H1 (cell line): ENCODE measurements at regions not wholly inside any gene's neighbourhood (a gene's known extent, or its start where the extent isn't known, plus 50 kb on each side); places are given as distances from the start of the nearest gene placed in this dataset.

ENCODE experiments used
- CTCF ChIA-PET: fragments of 300-600 bp; sonication (Branson Sonifier 250); formaldehyde crosslinking; loops from one replicate; lab custom pipeline; 2021; ENCODE audit not compliant: partially characterized antibody; lab: Charles Lee
- POLR2A ChIA-PET: fragments of 300-600 bp; sonication (Branson Sonifier 250); formaldehyde crosslinking; loops from one replicate; lab custom pipeline; 2021; ENCODE audit warnings: inconsistent platforms; ENCODE audit not compliant: partially characterized antibody; lab: Charles Lee
- DNase-seq, 2 experiments: peaks; one replicate each; pipeline versions ENCODE4 v3.0.0 to v3.0.0-alpha.2; 2010 to 2022; ENCODE audit warnings: low spot score in 2 of 2, low read depth in 1 of 2, mixed read lengths in 1 of 2
- FAIRE-seq: peaks from 2 replicates; lab custom pipeline; 2011; peaks lifted over from hg19 to GRCh38; lab: Jason Lieb, UNC
- H2AFZ ChIP-seq: 2 replicates; pipeline ENCODE4 v1.8.1; 2012; ENCODE audit warnings: low read length, inconsistent platforms
- H2AK5ac ChIP-seq: 2 replicates; pipeline ENCODE4 v1.6.1; 2013; ENCODE audit warnings: low read depth, low read length
- H2BK120ac ChIP-seq: replicated peaks from 2 replicates; pipeline ENCODE3; 2013; ENCODE audit warnings: low read depth, low read length, inconsistent platforms
- H2BK12ac ChIP-seq: 2 replicates; pipeline ENCODE4 v1.6.1; 2013; ENCODE audit warnings: low read depth, low read length
- H2BK15ac ChIP-seq: 2 replicates; pipeline ENCODE4 v1.6.1; 2013; ENCODE audit warnings: low read length
- H2BK20ac ChIP-seq: 2 replicates; pipeline ENCODE4 v1.6.1; 2013; ENCODE audit warnings: low read length
- H2BK5ac ChIP-seq: 2 replicates; pipeline ENCODE4 v1.6.1; 2013; ENCODE audit warnings: low read depth, low read length
- H3K14ac ChIP-seq: 2 replicates; pipeline ENCODE4 v1.6.1; 2013; ENCODE audit warnings: inconsistent platforms; ENCODE audit not compliant: insufficient read length
- H3K18ac ChIP-seq: 2 replicates; pipeline ENCODE4 v1.6.1; 2013; ENCODE audit warnings: low read length; ENCODE audit errors: extremely low read depth
- H3K23ac ChIP-seq: 2 replicates; pipeline ENCODE4 v1.6.1; 2013; ENCODE audit warnings: inconsistent platforms; ENCODE audit not compliant: insufficient read length
- H3K23me2 ChIP-seq: 2 replicates; pipeline ENCODE4 v1.6.1; 2013; ENCODE audit warnings: low read depth, low read length
- H3K27ac ChIP-seq: 2 replicates; pipeline ENCODE4 v1.6.1; 2011; ENCODE audit warnings: low read depth, low read length, inconsistent platforms
- H3K27me3 ChIP-seq, 4 experiments: replicated peaks in 1 of 4; 1 replicate in 1 of 4; 2 replicates in 3 of 4; pipeline versions ENCODE4 v1.6.1 to v1.8.1; 2011 to 2013; ENCODE audit warnings: low read length in 3 of 4, mild to moderate bottlenecking in 3 of 4, inconsistent platforms in 2 of 4, mixed read lengths in 2 of 4, moderate library complexity in 1 of 4; ENCODE audit not compliant: control insufficient read depth in 3 of 4, insufficient read depth in 3 of 4; ENCODE audit errors: extremely low read depth in 1 of 4
- H3K36me3 ChIP-seq, 4 experiments: 2 replicates each; pipeline versions ENCODE4 v1.6.1 to v1.8.1; 2011 to 2013; ENCODE audit warnings: mild to moderate bottlenecking in 4 of 4, low read length in 3 of 4, moderate library complexity in 2 of 4, control low read depth in 1 of 4, inconsistent platforms in 1 of 4; ENCODE audit not compliant: insufficient read depth in 4 of 4, control insufficient read depth in 2 of 4
- H3K4ac ChIP-seq: replicated peaks from 2 replicates; pipeline ENCODE3; 2013; ENCODE audit warnings: low read length, low read depth, mixed read lengths, inconsistent platforms; ENCODE audit not compliant: insufficient read length
- H3K4me1 ChIP-seq, 4 experiments: replicated peaks in 1 of 4; 1 replicate in 1 of 4; 2 replicates in 3 of 4; pipeline versions ENCODE4 v1.6.1 to v1.8.1; 2011 to 2013; ENCODE audit warnings: low read length in 3 of 4, inconsistent platforms in 2 of 4, mixed read lengths in 1 of 4; ENCODE audit not compliant: insufficient read depth in 4 of 4, control insufficient read depth in 3 of 4
- H3K4me2 ChIP-seq, 2 experiments: 2 replicates each; pipeline versions ENCODE4 v1.6.1 to v1.8.1; 2011 to 2013; ENCODE audit warnings: low read depth in 2 of 2, low read length in 2 of 2, control low read depth in 1 of 2, inconsistent platforms in 1 of 2, mild to moderate bottlenecking in 1 of 2; ENCODE audit not compliant: insufficient read depth in 1 of 2
- H3K4me3 ChIP-seq, 4 experiments: fragments of 200-600, 300-600 bp in 1 of 4; sonication (generic), shearing (Covaris generic), sonication (Bioruptor Twin) in 1 of 4; 2 replicates each; pipeline versions ENCODE4 v1.5.1 to v1.8.1; 2011 to 2016; ENCODE audit warnings: low read length in 4 of 4, low read depth in 3 of 4, control low read depth in 2 of 4, inconsistent platforms in 2 of 4, mild to moderate bottlenecking in 2 of 4, mixed read lengths in 1 of 4, moderate library complexity in 1 of 4; ENCODE audit not compliant: insufficient read depth in 2 of 4; ENCODE audit errors: extremely low read depth in 1 of 4
- H3K56ac ChIP-seq: replicated peaks from 2 replicates; pipeline ENCODE3; 2013; ENCODE audit warnings: low read depth, mild to moderate bottlenecking, mixed read lengths, low read length, inconsistent platforms; ENCODE audit not compliant: insufficient read length
- H3K79me1 ChIP-seq: 2 replicates; pipeline ENCODE4 v1.6.1; 2013; ENCODE audit warnings: low read depth, low read length, control low read depth
- H3K79me2 ChIP-seq, 2 experiments: 2 replicates each; pipeline versions ENCODE4 v1.6.1 to v1.8.1; 2012 to 2013; ENCODE audit warnings: low read length in 2 of 2, mild to moderate bottlenecking in 2 of 2, inconsistent platforms in 1 of 2; ENCODE audit not compliant: insufficient read depth in 2 of 2, control insufficient read depth in 1 of 2
- H3K9ac ChIP-seq, 4 experiments: replicated peaks in 1 of 4; 1 replicate in 1 of 4; 2 replicates in 3 of 4; pipeline versions ENCODE4 v1.6.1 to v1.8.1; 2011 to 2013; ENCODE audit warnings: low read depth in 3 of 4, low read length in 3 of 4, control low read depth in 2 of 4, mild to moderate bottlenecking in 2 of 4, moderate library complexity in 2 of 4, inconsistent platforms in 1 of 4; ENCODE audit errors: extremely low read depth in 1 of 4
- H3K9me3 ChIP-seq, 2 experiments: 2 replicates each; pipeline versions ENCODE4 v1.6.1 to v1.8.1; 2012 to 2013; ENCODE audit warnings: mild to moderate bottlenecking in 2 of 2, moderate library complexity in 2 of 2, control low read depth in 1 of 2, inconsistent platforms in 1 of 2, low read depth in 1 of 2, low read length in 1 of 2, mixed read lengths in 1 of 2; ENCODE audit not compliant: insufficient read depth in 2 of 2
- H4K20me1 ChIP-seq, 2 experiments: replicated peaks in 1 of 2; 2 replicates each; pipeline versions ENCODE3 to v1.8.1; 2011 to 2013; ENCODE audit warnings: inconsistent platforms in 2 of 2, low read length in 2 of 2, mild to moderate bottlenecking in 1 of 2; ENCODE audit not compliant: insufficient read depth in 2 of 2, control insufficient read depth in 1 of 2
- H4K5ac ChIP-seq: 2 replicates; pipeline ENCODE4 v1.6.1; 2013; ENCODE audit warnings: low read length, low read depth, mixed read lengths, inconsistent platforms; ENCODE audit not compliant: insufficient read length
- H4K8ac ChIP-seq: 2 replicates; pipeline ENCODE4 v1.8.0; 2013; ENCODE audit warnings: mild to moderate bottlenecking, moderate library complexity, low read length, inconsistent platforms; ENCODE audit not compliant: insufficient read depth; ENCODE audit errors: extremely low read depth
- H4K91ac ChIP-seq: replicated peaks from 2 replicates; pipeline ENCODE3; 2013; ENCODE audit warnings: low read length, mixed read lengths, inconsistent platforms; ENCODE audit not compliant: insufficient read length
- ASH2L ChIP-seq: fragments of 200-600, 300-600 bp; sonication (generic); IDR thresholded peaks from one replicate; pipeline ENCODE4 v1.7.1; 2017; ENCODE audit warnings: low read length
- ATF3 ChIP-seq: IDR thresholded peaks from 2 replicates; pipeline ENCODE4 v1.6.1; 2011; ENCODE audit warnings: low read depth, mild to moderate bottlenecking, low read length; ENCODE audit not compliant: insufficient read depth
- CREB1 ChIP-seq: IDR thresholded peaks from 2 replicates; pipeline ENCODE4 v1.6.1; 2012; ENCODE audit warnings: inconsistent platforms
- JUN ChIP-seq: IDR thresholded peaks from 2 replicates; pipeline ENCODE4 v1.6.1; 2011; ENCODE audit warnings: low read depth, mild to moderate bottlenecking, improper control_type of control experiment, low read length
- MAX ChIP-seq: IDR thresholded peaks from 2 replicates; pipeline ENCODE4 v1.6.1; 2012; ENCODE audit warnings: inconsistent platforms
- NRF1 ChIP-seq: IDR thresholded peaks from 2 replicates; pipeline ENCODE4 v1.6.1; 2011; ENCODE audit warnings: mild to moderate bottlenecking, low read depth, low read length, improper control_type of control experiment
- POU5F1 ChIP-seq: IDR thresholded peaks from 2 replicates; pipeline ENCODE4 v1.6.1; 2011; ENCODE audit warnings: low read depth, mild to moderate bottlenecking, low read length, moderate library complexity
- RFX5 ChIP-seq: IDR thresholded peaks from 2 replicates; pipeline ENCODE4 v1.6.1; 2011; ENCODE audit warnings: low read depth, low read length, improper control_type of control experiment, borderline replicate concordance
- RNF2 ChIP-seq: fragments of 200-900, 300-1000 bp; sonication (generic); IDR thresholded peaks from 2 replicates; pipeline ENCODE4 v1.7.1; 2016; ENCODE audit warnings: borderline replicate concordance, low read depth, mild to moderate bottlenecking, antibody characterized with exemption, low read length; ENCODE audit not compliant: poor library complexity, severe bottlenecking; ENCODE audit errors: missing control alignments
- SUZ12 ChIP-seq: fragments of 200-600 bp; sonication (generic); IDR thresholded peaks from 2 replicates; pipeline ENCODE4 v1.6.1; 2012; ENCODE audit warnings: mild to moderate bottlenecking, inconsistent platforms, low read length, moderate library complexity, mixed read lengths
- USF2 ChIP-seq: IDR thresholded peaks from 2 replicates; pipeline ENCODE4 v1.6.1; 2011; ENCODE audit warnings: low read length, improper control_type of control experiment
- ZNF274 ChIP-seq: IDR thresholded peaks from 2 replicates; pipeline ENCODE4 v1.7.0; 2012; ENCODE audit warnings: low read length, borderline replicate concordance; ENCODE audit errors: extremely low read depth
- WGBS, 2 experiments: shearing (Covaris generic) in 1 of 2; methylation state at CpG; one replicate each; pipeline versions ENCODE4 v1.1.6 to v1.1.7; 2013 to 2015; ENCODE audit warnings: low lambda C conversion rate in 2 of 2, mixed read lengths in 2 of 2, inconsistent platforms in 1 of 2, low coverage in 1 of 2, missing lambda C conversion rate in 1 of 2; ENCODE audit not compliant: insufficient replicate concordance in 2 of 2, insufficient coverage in 1 of 2, insufficient read length in 1 of 2; ENCODE audit errors: extremely low coverage in 1 of 2, missing lambda C conversion rate in 1 of 2; 5-methylcytosine and 5-hydroxymethylcytosine counted together

DNA sequence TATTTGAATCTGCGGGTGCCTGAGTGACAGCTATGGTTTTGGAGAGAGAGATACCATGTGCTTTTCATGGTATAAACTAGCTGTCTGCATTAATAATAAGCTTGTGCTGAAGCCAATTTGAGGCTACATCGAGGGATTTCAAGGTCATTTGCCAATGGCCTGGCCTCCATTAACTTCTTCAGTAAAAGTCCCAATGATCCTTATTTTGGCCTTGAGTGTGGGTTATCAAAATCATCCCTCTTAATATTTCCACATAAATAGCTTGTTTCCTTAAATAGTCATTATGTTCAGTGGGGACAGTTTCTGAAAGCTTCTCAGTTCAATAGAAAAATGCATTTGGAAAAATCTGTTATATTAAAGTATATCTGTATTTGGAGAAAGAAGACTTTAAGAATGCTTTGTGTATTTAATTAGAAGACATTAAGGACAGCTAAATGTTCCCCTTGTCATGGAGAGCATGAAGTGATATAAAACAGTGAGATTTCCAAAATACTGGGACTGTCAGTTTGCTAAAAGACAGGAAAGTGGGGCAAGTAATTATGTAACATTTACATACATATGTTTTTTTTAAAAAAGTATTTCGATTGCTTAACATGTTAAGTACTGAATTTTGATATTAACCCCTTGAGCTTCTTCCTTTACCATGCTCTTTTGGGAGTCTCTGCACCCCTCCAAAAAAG, 355.5 kb upstream of the ZEB2 start:
- H4K5ac ChIP-seq, result no peak overlapping the region
- ChIA-PET CTCF (no interaction called here), POLR2A (no interaction called here)
- no peak overlapping the region for H2BK15ac ChIP-seq
- H4K8ac ChIP-seq, result no peak overlapping the region
- no peaks in the 10 kb centered on the region for H3K79me2 ChIP-seq
- H3K36me3 ChIP-seq, result no peaks in the 10 kb centered on the region
- H3K9ac ChIP-seq, result no peak overlapping the region
- no peak for DNase-seq
- H4K91ac ChIP-seq, result no peak overlapping the region
- H2BK12ac ChIP-seq, result no peak overlapping the region
- no peaks in the 10 kb centered on the region for H3K79me1 ChIP-seq
- no peak overlapping the region for H2BK5ac ChIP-seq
- no peaks in the 10 kb centered on the region for H3K9me3 ChIP-seq
- no peak overlapping the region for H2BK20ac ChIP-seq
- H2AFZ ChIP-seq, result no peak overlapping the region
- no peaks in the 10 kb centered on the region for H3K27me3 ChIP-seq
- no peak overlapping the region for H2AK5ac ChIP-seq
- no peak overlapping the region for H3K4me3 ChIP-seq
- no peak overlapping the region for H3K14ac ChIP-seq
- peaks cover 0 to 3% (median 0%) of the 10 kb centered on the region in 4 experiments; a peak in 1 of 7 replicates for H3K4me1 ChIP-seq
- no peak overlapping the region for H2BK120ac ChIP-seq
- no peak overlapping the region for H3K4me2 ChIP-seq
- no peaks in the 10 kb centered on the region for H4K20me1 ChIP-seq
- H3K23ac ChIP-seq, result no peak overlapping the region
- WGBS, 2 experiments, result 90% methylated on average over 3 of the region's 3 CpGs; no CpG with 5 or more reads in 1 of the 2 experiments
- H3K27ac ChIP-seq, result no peak overlapping the region
- H3K18ac ChIP-seq, result no peak overlapping the region
- no peaks in the 10 kb centered on the region for H3K23me2 ChIP-seq
- no peak overlapping the region for H3K56ac ChIP-seq
- no peak overlapping the region for H3K4ac ChIP-seq
- FAIRE-seq, result no peak
- TF ChIP-seq JUN (no peak), CREB1 (no peak), ATF3 (no peak), SUZ12 (no peak), ZNF274 (no peak), POU5F1 (no peak), MAX (no peak), ASH2L (no peak), NRF1 (no peak), RFX5 (no peak), RNF2 (no peak), USF2 (no peak)
